HL-60 (cell line): ENCODE measurements at regions not wholly inside any gene's neighbourhood (a gene's known extent, or its start where the extent isn't known, plus 50 kb on each side); places are given as distances from the start of the nearest gene placed in this dataset.

Source experiments
- CTCF ChIP-seq: IDR thresholded peaks from one replicate; pipeline ENCODE4 v1.5.1; 2011; ENCODE audit warnings: low read length, control low read depth, inconsistent platforms; ENCODE audit not compliant: insufficient read depth
- POLR2AphosphoS5 ChIP-seq: IDR thresholded peaks from 2 replicates; pipeline ENCODE4 v1.6.1; 2012; ENCODE audit warnings: low read depth
- REST ChIP-seq: IDR thresholded peaks from 2 replicates; pipeline ENCODE4 v1.6.1; 2012; ENCODE audit warnings: low read depth; ENCODE audit not compliant: insufficient replicate concordance

GRCh38 chr3:77799278-77799677 lies 759.4 kb downstream of the ROBO2 start:
- TF ChIP-seq CTCF (no peak), POLR2AphosphoS5 (no peak), REST (no peak)
